ENCODE measurements at regions not wholly inside any gene's neighbourhood (a gene's known extent, or its start where the extent isn't known, plus 50 kb on each side); places are given as distances from the start of the nearest gene placed in this dataset.

GRCh38 chr18:46282646-46283045, 178.5 kb downstream of the HAUS1 start:
- no peak for ATAC-seq (ENCODE audit: insufficient number of reproducible peaks, low FRiP score, low read depth)
- no peak for DNase-seq (ENCODE audit: low spot score)
- H3K4me3 ChIP-seq: no peak overlapping the region
- no peaks in the 10 kb centered on the region for H3K27me3 ChIP-seq (replicated peaks; ENCODE audit: insufficient read depth)
- no peak overlapping the region for H3K27ac ChIP-seq
- no peaks in the 10 kb centered on the region for H3K4me1 ChIP-seq (ENCODE audit: control insufficient read depth in 1 of 2, low read depth in 2 of 2)
- no peaks in the 10 kb centered on the region for H3K36me3 ChIP-seq
- no peak for TF ChIP-seq CTCF (IDR thresholded peaks at IDR 0.05)
- H3K9me3 ChIP-seq: no peaks in the 10 kb centered on the region

GRCh38 chr18:46283268-46283667, 179.1 kb downstream of the HAUS1 start:
- ATAC-seq (ENCODE audit: insufficient number of reproducible peaks, low FRiP score, low read depth) (no peak), DNase-seq (ENCODE audit: low spot score) (no peak)
- Histone ChIP-seq H3K4me3 (no peak overlapping the region), H3K27ac (no peak overlapping the region), H3K36me3 (no peaks in the 10 kb centered on the region), H3K4me1 (ENCODE audit: control insufficient read depth in 1 of 2, low read depth in 2 of 2) (no peaks in the 10 kb centered on the region), H3K9me3 (no peaks in the 10 kb centered on the region), H3K27me3 (replicated peaks; ENCODE audit: insufficient read depth) (no peaks in the 10 kb centered on the region)
- TF ChIP-seq CTCF (IDR thresholded peaks at IDR 0.05): no peak

- H3K27ac ChIP-seq: no peak overlapping the region
- H3K36me3 ChIP-seq: no peaks in the 10 kb centered on the region
- TF ChIP-seq CTCF (IDR thresholded peaks at IDR 0.05): no peak
- DNase-seq (ENCODE audit: low spot score) (no peak), ATAC-seq (ENCODE audit: insufficient number of reproducible peaks, low FRiP score, low read depth) (no peak)
- H3K9me3 ChIP-seq: no peaks in the 10 kb centered on the region
- H3K4me3 ChIP-seq: no peak overlapping the region
- H3K27me3 ChIP-seq (replicated peaks; ENCODE audit: insufficient read depth): no peaks in the 10 kb centered on the region
- H3K4me1 ChIP-seq (ENCODE audit: control insufficient read depth in 1 of 2, low read depth in 2 of 2): no peaks in the 10 kb centered on the region
Observed at GRCh38 chr18:46283895-46284295, 179.7 kb downstream of the HAUS1 start.

GRCh38 chr18:46289463-46289862, 185.3 kb downstream of the HAUS1 start:
- Histone ChIP-seq H3K27me3 (replicated peaks; ENCODE audit: insufficient read depth) (no peaks in the 10 kb centered on the region), H3K9me3 (no peaks in the 10 kb centered on the region), H3K4me3 (no peak overlapping the region), H3K36me3 (no peaks in the 10 kb centered on the region), H3K4me1 (ENCODE audit: control insufficient read depth in 1 of 2, low read depth in 2 of 2) (no peaks in the 10 kb centered on the region), H3K27ac (no peak overlapping the region)
- no peak for TF ChIP-seq CTCF (IDR thresholded peaks at IDR 0.05)
- ATAC-seq (ENCODE audit: insufficient number of reproducible peaks, low FRiP score, low read depth) (no peak), DNase-seq (ENCODE audit: low spot score) (no peak)

DNA sequence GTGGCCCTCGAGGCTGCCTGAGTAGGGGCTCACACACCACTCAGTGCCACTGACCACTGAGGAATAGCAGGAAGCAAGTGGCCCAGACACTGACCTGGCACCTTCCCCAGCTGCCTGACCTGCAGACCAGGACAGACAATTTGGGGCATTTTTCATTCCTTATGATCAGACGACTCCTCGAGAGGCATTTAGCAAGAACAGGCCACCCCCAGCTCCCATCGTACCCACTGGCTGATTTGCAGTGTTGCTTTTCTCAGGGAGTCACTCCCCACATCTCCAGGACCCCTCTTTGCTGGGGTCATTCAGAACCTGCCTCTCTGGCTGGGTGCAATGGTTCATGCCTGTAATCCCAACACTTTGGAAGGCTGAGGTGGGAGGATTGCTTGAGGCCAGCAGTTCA, 185.7 kb downstream of the HAUS1 start:
- no peak for DNase-seq (ENCODE audit: low spot score)
- Histone ChIP-seq H3K36me3 (no peaks in the 10 kb centered on the region), H3K27me3 (replicated peaks; ENCODE audit: insufficient read depth) (no peaks in the 10 kb centered on the region), H3K27ac (no peak overlapping the region), H3K9me3 (no peaks in the 10 kb centered on the region), H3K4me1 (ENCODE audit: control insufficient read depth in 1 of 2, low read depth in 2 of 2) (no peaks in the 10 kb centered on the region), H3K4me3 (no peak overlapping the region)
- TF ChIP-seq CTCF (IDR thresholded peaks at IDR 0.05): no peak
- ATAC-seq (ENCODE audit: insufficient number of reproducible peaks, low FRiP score, low read depth): no peak
